SK-MEL-5 (cell line): ENCODE measurements at regions not wholly inside any gene's neighbourhood (a gene's known extent, or its start where the extent isn't known, plus 50 kb on each side); places are given as distances from the start of the nearest gene placed in this dataset.
"Not testable (repeated sequence)": the region's sequence is repeated elsewhere in the genome, so short reads cannot be mapped to it uniquely, and the experiment has no call there.

Experiments used
- DNase-seq: peaks from one replicate; pipeline ENCODE4 v3.0.0-alpha.2; 2016; ENCODE audit warnings: low read depth, low spot score
- in situ Hi-C: cut with HindIII; loops from 2 replicates; pipeline ENCODE4 v1.10.0; 2016; ENCODE audit warnings: low sequenced_read_pairs, high pct_unique_total_duplicates, low pct_unique_long_range_greater_than_20kb

GRCh38 chrX:111041018-111041462 is 55.0 kb upstream of the PAK3 start:
- in situ Hi-C loops, result no loop called here

GRCh38 chrX:111040377-111041017 is 55.5 kb upstream of the PAK3 start:
- DNase-seq, result no peak

More at GRCh38 chrX:111041018-111041462, 55.0 kb upstream of the PAK3 start:
- peak; percentile 4 for DNase-seq

GRCh38 chrX:111039606-111040005 is 56.4 kb upstream of the PAK3 start:
- DNase-seq, result no peak
- in situ Hi-C loops, result no loop called here

More at GRCh38 chrX:111040377-111041017, 55.5 kb upstream of the PAK3 start:
- in situ Hi-C loops, result no loop called here

- in situ Hi-C loops, result no loop called here
- no peak for DNase-seq
Measured at GRCh38 chrX:111035991-111036390, 60.0 kb upstream of the PAK3 start.

GRCh38 chrX:111035256-111035655 is 60.7 kb upstream of the PAK3 start:
- no peak for DNase-seq
- in situ Hi-C loops, result no loop called here

GRCh38 chrX:111022998-111023397 is 73.0 kb upstream of the PAK3 start:
- DNase-seq, in situ Hi-C loops: not testable (repeated sequence)

- no peak for DNase-seq
- in situ Hi-C loops, result no loop called here
Measured at GRCh38 chrX:111020283-111020682, 75.7 kb upstream of the PAK3 start.

- DNase-seq, result peak; percentile 45
- in situ Hi-C loops, result no loop called here
Measured at GRCh38 chrX:111013778-111014455, 82.1 kb upstream of the PAK3 start.

- in situ Hi-C loops, result no loop called here
- no peak for DNase-seq
Measured at GRCh38 chrX:111010111-111010510, 85.9 kb upstream of the PAK3 start.

- in situ Hi-C loops, result no loop called here
- DNase-seq, result no peak
Measured at GRCh38 chrX:111009256-111009655, 86.7 kb upstream of the PAK3 start.

- in situ Hi-C loops, result no loop called here
- no peak for DNase-seq
Measured at GRCh38 chrX:111008126-111008525, 87.9 kb upstream of the PAK3 start.

GRCh38 chrX:111007238-111007637 is 88.8 kb upstream of the PAK3 start:
- DNase-seq, result no peak
- in situ Hi-C loops, result no loop called here

- in situ Hi-C loops, result no loop called here
- DNase-seq, result no peak
Measured at GRCh38 chrX:111006116-111006515, 89.9 kb upstream of the PAK3 start.

GRCh38 chrX:111005166-111005565 is 90.8 kb upstream of the PAK3 start:
- in situ Hi-C loops, result no loop called here
- DNase-seq, result no peak

- in situ Hi-C loops, result no loop called here
- no peak for DNase-seq
Measured at GRCh38 chrX:111003118-111003517, 92.9 kb upstream of the PAK3 start.

GRCh38 chrX:110992611-110993010 is 103.4 kb upstream of the PAK3 start:
- peak; percentile 41 for DNase-seq
- in situ Hi-C loops, result no loop called here

GRCh38 chrX:110989869-110990268 is 106.1 kb upstream of the PAK3 start:
- in situ Hi-C loops, result no loop called here
- DNase-seq, result no peak

GRCh38 chrX:110989447-110989846 is 106.5 kb upstream of the PAK3 start:
- in situ Hi-C loops, result no loop called here
- DNase-seq, result no peak

GRCh38 chrX:110987292-110987691 is 108.7 kb upstream of the PAK3 start:
- in situ Hi-C loops, result no loop called here
- peak; percentile 26 for DNase-seq
